Tibial nerve (tissue), 4 donors: ENCODE measurements at regions not wholly inside any gene's neighbourhood (a gene's known extent, or its start where the extent isn't known, plus 50 kb on each side); places are given as distances from the start of the nearest gene placed in this dataset.

ENCODE experiments used
- CTCF ChIP-seq, 5 experiments: fragments of 200-600 bp in 3 of 5; fragments of 450-650 bp in 2 of 5; sonication (generic) in 3 of 5; IDR thresholded peaks; one replicate each; pipeline ENCODE4 v1.5.1; 2016 to 2019; ENCODE audit warnings: antibody characterized with exemption in 5 of 5, mild to moderate bottlenecking in 3 of 5, moderate library complexity in 2 of 5
- EP300 ChIP-seq, 2 donors: sonication (generic); formaldehyde crosslinking; IDR thresholded peaks; one replicate each; pipeline ENCODE4 v1.6.1; 2017; ENCODE audit warnings: antibody characterized with exemption in 2 of 2, mild to moderate bottlenecking in 1 of 2
- POLR2A ChIP-seq, 2 donors: fragments of 450-650 bp; IDR thresholded peaks; one replicate each; pipeline ENCODE4 v1.6.1; 2017; ENCODE audit warnings: antibody characterized with exemption in 2 of 2, mild to moderate bottlenecking in 2 of 2, moderate library complexity in 2 of 2

GRCh38 chr9:11708899-11709298 is 984.3 kb upstream of the TYRP1 start:
- no peak for TF ChIP-seq CTCF (IDR thresholded peaks at IDR 0.05)
- no peak for TF ChIP-seq POLR2A (IDR thresholded peaks at IDR 0.05)
- no peak for TF ChIP-seq EP300 (IDR thresholded peaks at IDR 0.05)
